Endodermal cell (in vitro differentiated cells): ENCODE measurements at regions not wholly inside any gene's neighbourhood (a gene's known extent, or its start where the extent isn't known, plus 50 kb on each side); places are given as distances from the start of the nearest gene placed in this dataset.
"Not testable (repeated sequence)": the region's sequence is repeated elsewhere in the genome, so short reads cannot be mapped to it uniquely, and the experiment has no call there.

ENCODE experiments used
- DNase-seq: peaks from one replicate; pipeline ENCODE4 v3.0.0-alpha.2; 2017
- H3K27ac ChIP-seq: 2 replicates; pipeline ENCODE4 v1.5.1; 2013; ENCODE audit warnings: mild to moderate bottlenecking, low read depth, low read length, moderate library complexity
- H3K27me3 ChIP-seq: 2 replicates; pipeline ENCODE4 v1.6.1; 2013; ENCODE audit warnings: mild to moderate bottlenecking, low read length, moderate library complexity; ENCODE audit not compliant: insufficient read depth, control insufficient read depth, poor library complexity, severe bottlenecking
- H3K36me3 ChIP-seq: 2 replicates; pipeline ENCODE4 v1.7.0; 2013; ENCODE audit warnings: mild to moderate bottlenecking, low read length, moderate library complexity; ENCODE audit not compliant: control insufficient read depth, insufficient read depth
- H3K4me1 ChIP-seq: one replicate; pipeline ENCODE4 v1.7.0; 2013; ENCODE audit warnings: low read length; ENCODE audit not compliant: control insufficient read depth, insufficient read depth
- H3K4me3 ChIP-seq: 2 replicates; pipeline ENCODE4 v1.5.1; 2013; ENCODE audit warnings: mild to moderate bottlenecking, low read length, moderate library complexity
- H3K9ac ChIP-seq: 2 replicates; pipeline ENCODE4 v1.6.1; 2013; ENCODE audit warnings: mild to moderate bottlenecking, low read length, moderate library complexity; ENCODE audit not compliant: poor library complexity, severe bottlenecking; ENCODE audit errors: extremely low read depth
- H3K9me3 ChIP-seq: 2 replicates; pipeline ENCODE4 v1.6.1; 2013; ENCODE audit warnings: mild to moderate bottlenecking, low read length, moderate library complexity; ENCODE audit not compliant: control insufficient read depth
- H3K27ac Mint-ChIP-seq: 2 replicates; pipeline ENCODE4 v1.8.0; 2020; ENCODE audit warnings: mixed read lengths
- H3K27me3 Mint-ChIP-seq: 2 replicates; pipeline ENCODE4 v1.8.0; 2021; ENCODE audit warnings: mild to moderate bottlenecking, mixed read lengths; ENCODE audit not compliant: insufficient read depth
- H3K36me3 Mint-ChIP-seq: 2 replicates; pipeline ENCODE4 v1.8.0; 2020; ENCODE audit warnings: low read depth, mixed read lengths
- H3K4me1 Mint-ChIP-seq: 2 replicates; pipeline ENCODE4 v1.8.0; 2020; ENCODE audit warnings: mixed read lengths
- H3K4me3 Mint-ChIP-seq: 2 replicates; pipeline ENCODE4 v1.8.0; 2020; ENCODE audit warnings: mild to moderate bottlenecking, moderate library complexity, mixed read lengths
- H3K9me3 Mint-ChIP-seq: 2 replicates; pipeline ENCODE4 v1.8.0; 2020; ENCODE audit warnings: mild to moderate bottlenecking, mixed read lengths
- CTCF ChIP-seq: fragments of 200-600 bp; sonication (generic); conservative IDR thresholded peaks from 2 replicates; pipeline ENCODE4 v1.5.0; 2021; ENCODE audit warnings: antibody characterized with exemption, mild to moderate bottlenecking
- WGBS, 2 experiments: methylation state at CpG; one replicate each; pipeline versions ENCODE4 v1.1.5 to v1.1.7; 2013; ENCODE audit warnings: missing lambda C conversion rate in 2 of 2, mixed read lengths in 1 of 2; ENCODE audit not compliant: insufficient coverage in 1 of 2, insufficient read length in 1 of 2; 5-methylcytosine and 5-hydroxymethylcytosine counted together

- not testable (repeated sequence) for H3K27ac Mint-ChIP-seq, H3K27ac ChIP-seq, H3K4me3 Mint-ChIP-seq, H3K4me1 Mint-ChIP-seq, H3K4me1 ChIP-seq, H3K9ac ChIP-seq, H3K27me3 ChIP-seq, H3K4me3 ChIP-seq, H3K9me3 ChIP-seq, H3K9me3 Mint-ChIP-seq, H3K27me3 Mint-ChIP-seq, H3K36me3 ChIP-seq, H3K36me3 Mint-ChIP-seq
- WGBS, 2 experiments: 100% methylated on average over 1 of the region's 2 CpGs; no CpG with 5 or more reads in 1 of the 2 experiments
- peak; percentile 36 for DNase-seq
Observed at GRCh38 chr2:87464219-87464618, 283.7 kb upstream of the PLGLB2 start.

GRCh38 chr2:87465730-87466129, 282.2 kb upstream of the PLGLB2 start:
- no CpG with 5 or more reads among the region's 3 CpGs for WGBS, 2 experiments
- H3K9ac ChIP-seq, H3K9me3 ChIP-seq, H3K27ac Mint-ChIP-seq, DNase-seq, H3K36me3 Mint-ChIP-seq, H3K27me3 Mint-ChIP-seq, H3K4me1 ChIP-seq, H3K27ac ChIP-seq, H3K36me3 ChIP-seq, H3K4me3 ChIP-seq, H3K4me1 Mint-ChIP-seq, H3K9me3 Mint-ChIP-seq, H3K27me3 ChIP-seq, H3K4me3 Mint-ChIP-seq: not testable (repeated sequence)

GRCh38 chr2:87466591-87467120, 281.2 kb upstream of the PLGLB2 start:
- not testable (repeated sequence) for H3K36me3 Mint-ChIP-seq, H3K27me3 ChIP-seq, H3K9me3 ChIP-seq, H3K4me1 ChIP-seq, H3K4me1 Mint-ChIP-seq, H3K36me3 ChIP-seq, H3K9me3 Mint-ChIP-seq, H3K27ac Mint-ChIP-seq, H3K4me3 Mint-ChIP-seq, H3K27ac ChIP-seq, H3K4me3 ChIP-seq, H3K9ac ChIP-seq, H3K27me3 Mint-ChIP-seq
- peak; percentile 56 for TF ChIP-seq CTCF
- DNase-seq: peak; percentile 73
- 64 to 80% methylated on average over 2 to 7 of the region's 8 CpGs for WGBS, 2 experiments

- not testable (repeated sequence) for H3K4me1 ChIP-seq, H3K4me1 Mint-ChIP-seq, H3K27me3 Mint-ChIP-seq, H3K9ac ChIP-seq, H3K9me3 Mint-ChIP-seq, H3K4me3 Mint-ChIP-seq, H3K4me3 ChIP-seq, H3K36me3 ChIP-seq, H3K9me3 ChIP-seq, H3K27me3 ChIP-seq, H3K27ac Mint-ChIP-seq, H3K27ac ChIP-seq, H3K36me3 Mint-ChIP-seq
- peak; percentile 49 for DNase-seq
- WGBS, 2 experiments: 73% methylated on average over 9 of the region's 12 CpGs; no CpG with 5 or more reads in 1 of the 2 experiments
Observed at GRCh38 chr2:87468429-87468981, 279.4 kb upstream of the PLGLB2 start.

GRCh38 chr2:87469180-87470151, 278.4 kb upstream of the PLGLB2 start:
- not testable (repeated sequence) for H3K9me3 Mint-ChIP-seq, H3K4me1 ChIP-seq, H3K27ac ChIP-seq, H3K9me3 ChIP-seq, H3K4me1 Mint-ChIP-seq, DNase-seq, H3K9ac ChIP-seq, H3K27me3 Mint-ChIP-seq, H3K27me3 ChIP-seq, H3K4me3 ChIP-seq, H3K36me3 Mint-ChIP-seq, H3K4me3 Mint-ChIP-seq, H3K36me3 ChIP-seq, H3K27ac Mint-ChIP-seq
- 83 to 89% methylated on average over 4 to 11 of the region's 19 CpGs for WGBS, 2 experiments
